GM23338 (cell line): ENCODE measurements at regions not wholly inside any gene's neighbourhood (a gene's known extent, or its start where the extent isn't known, plus 50 kb on each side); places are given as distances from the start of the nearest gene placed in this dataset.

Experiments
- ATAC-seq: fragments of 200-7000 bp; cut with Tn5 transposase; 3 replicates; pipeline ENCODE4 v1.9.1; 2020
- DNase-seq: peaks from one replicate; pipeline ENCODE4 v3.0.0-alpha.2; 2015; ENCODE audit warnings: low spot score
- H2AFZ ChIP-seq: fragments of 200-600 bp; sonication (generic); 2 replicates; pipeline ENCODE4 v1.8.0; 2016; ENCODE audit warnings: antibody characterized with exemption, mild to moderate bottlenecking, moderate library complexity
- H3F3A ChIP-seq: fragments of 200-600 bp; sonication (generic); replicated peaks from 2 replicates; pipeline ENCODE4 v1.8.0; 2017; ENCODE audit warnings: antibody characterized with exemption, mixed run types, low read depth
- H3K27ac ChIP-seq: fragments of 200-600 bp; sonication (generic); 2 replicates; pipeline ENCODE4 v1.6.1; 2016; ENCODE audit warnings: low read depth
- H3K27me3 ChIP-seq: fragments of 200-600 bp; sonication (generic); 2 replicates; pipeline ENCODE4 v1.8.0; 2016; ENCODE audit warnings: mild to moderate bottlenecking, mixed run types, moderate library complexity; ENCODE audit not compliant: insufficient read depth
- H3K36me3 ChIP-seq: fragments of 200-600 bp; sonication (generic); 2 replicates; pipeline ENCODE4 v1.8.0; 2016; ENCODE audit warnings: mild to moderate bottlenecking; ENCODE audit not compliant: insufficient read depth
- H3K4me1 ChIP-seq: fragments of 200-600 bp; sonication (generic); 2 replicates; pipeline ENCODE4 v1.8.0; 2016; ENCODE audit warnings: mild to moderate bottlenecking, moderate library complexity; ENCODE audit not compliant: insufficient read depth
- H3K4me2 ChIP-seq: fragments of 200-600 bp; sonication (generic); 2 replicates; pipeline ENCODE4 v1.7.1; 2017; ENCODE audit warnings: mixed run types
- H3K4me3 ChIP-seq: fragments of 200-600 bp; sonication (generic); 2 replicates; pipeline ENCODE4 v1.6.1; 2016; ENCODE audit warnings: mixed run types
- H3K79me2 ChIP-seq: fragments of 200-600 bp; sonication (generic); replicated peaks from 2 replicates; pipeline ENCODE4 v1.8.0; 2017; ENCODE audit warnings: mild to moderate bottlenecking; ENCODE audit not compliant: insufficient read depth
- H3K9me2 ChIP-seq: fragments of 200-600 bp; sonication (generic); 2 replicates; pipeline ENCODE4 v1.8.0; 2017; ENCODE audit not compliant: insufficient read depth
- H4K20me1 ChIP-seq: fragments of 200-600 bp; sonication (generic); replicated peaks from 2 replicates; pipeline ENCODE4 v1.8.0; 2017; ENCODE audit warnings: mild to moderate bottlenecking; ENCODE audit not compliant: insufficient read depth
- H3K27ac Mint-ChIP-seq: 2 replicates; pipeline ENCODE4 v1.8.0; 2020; ENCODE audit warnings: inconsistent platforms, mild to moderate bottlenecking, moderate library complexity, mixed read lengths
- H3K27me3 Mint-ChIP-seq: 3 replicates; pipeline ENCODE4 v1.8.0; 2022; ENCODE audit warnings: low read depth, mild to moderate bottlenecking, moderate library complexity, mixed read lengths, inconsistent platforms; ENCODE audit not compliant: insufficient read depth, poor library complexity
- H3K36me3 Mint-ChIP-seq: 3 replicates; pipeline ENCODE4 v1.8.0; 2021; ENCODE audit warnings: low read depth, mild to moderate bottlenecking, inconsistent platforms, moderate library complexity, mixed read lengths
- H3K4me1 Mint-ChIP-seq: 3 replicates; pipeline ENCODE4 v1.8.0; 2020; ENCODE audit warnings: mild to moderate bottlenecking, inconsistent platforms, mixed read lengths
- H3K4me3 Mint-ChIP-seq: 3 replicates; pipeline ENCODE4 v1.8.0; 2021; ENCODE audit warnings: moderate library complexity, mild to moderate bottlenecking, inconsistent platforms, mixed read lengths
- H3K9me3 Mint-ChIP-seq: 3 replicates; pipeline ENCODE4 v1.8.0; 2020; ENCODE audit warnings: moderate library complexity, mild to moderate bottlenecking, inconsistent platforms, mixed read lengths
- EZH2 ChIP-seq: fragments of 200-600 bp; sonication (generic); IDR thresholded peaks from one replicate; pipeline ENCODE4 v1.8.0; 2017; ENCODE audit warnings: antibody characterized with exemption, mild to moderate bottlenecking, low read depth; ENCODE audit not compliant: unreplicated experiment
- EZH2phosphoT487 ChIP-seq: fragments of 200-600 bp; sonication (generic); IDR thresholded peaks from one replicate; pipeline ENCODE4 v1.8.1; 2018; ENCODE audit warnings: antibody characterized with exemption; ENCODE audit not compliant: unreplicated experiment
- NANOG ChIP-seq: IDR thresholded peaks from 2 replicates; pipeline ENCODE4 v1.6.1; 2016; ENCODE audit warnings: antibody characterized with exemption, borderline replicate concordance
- POLR2AphosphoS5 ChIP-seq: IDR thresholded peaks from 2 replicates; pipeline ENCODE4 v1.6.1; 2016; ENCODE audit warnings: antibody characterized with exemption, low read depth
- STAT1 ChIP-seq: IDR thresholded peaks from one replicate; pipeline ENCODE4 v1.6.1; 2016; ENCODE audit warnings: antibody characterized with exemption; ENCODE audit not compliant: unreplicated experiment
- TF ChIP-seq, protein P1 (sequence below): fragments of 250-450 bp; sonication (Bioruptor Pico); IDR thresholded peaks from 2 replicates; pipeline ENCODE4 v1.5.0; 2020; ENCODE audit warnings: mild to moderate bottlenecking, moderate library complexity
- TF ChIP-seq, protein P2 (sequence below): IDR thresholded peaks from one replicate; pipeline ENCODE4 v1.6.1; 2018; ENCODE audit warnings: antibody characterized with exemption; ENCODE audit not compliant: unreplicated experiment
- TF ChIP-seq, protein P3 (sequence below): IDR thresholded peaks from 2 replicates; pipeline ENCODE4 v1.6.1; 2016; ENCODE audit warnings: antibody characterized with exemption
- TF ChIP-seq, protein P4 (sequence below), 2 experiments: fragments of 200-600 bp in 1 of 2; sonication (generic) in 1 of 2; conservative IDR thresholded peaks; 2 replicates each; pipeline versions ENCODE4 v1.5.1 to v1.6.1; 2016 to 2017; ENCODE audit warnings: antibody characterized with exemption in 2 of 2, low read depth in 2 of 2, mild to moderate bottlenecking in 2 of 2, moderate library complexity in 1 of 2

DNA sequence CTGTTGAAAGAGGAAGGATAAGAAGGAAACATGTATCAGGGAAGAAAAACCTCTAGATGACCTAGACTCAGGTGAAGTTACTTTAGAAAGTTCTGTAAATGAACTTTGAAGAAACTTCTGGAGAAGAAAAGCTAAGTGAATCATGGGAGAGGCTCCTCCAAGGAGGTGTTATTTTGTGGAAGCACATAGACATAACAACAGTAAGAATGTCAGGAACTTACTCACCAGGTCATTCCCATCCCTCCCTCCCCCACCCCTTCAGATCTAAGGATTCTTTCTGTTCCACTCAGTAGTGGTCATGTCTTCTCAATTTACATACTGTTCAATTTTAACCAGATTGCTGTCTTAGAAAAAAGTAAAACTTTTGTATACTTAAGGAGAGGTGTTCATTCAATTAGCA, 310.5 kb upstream of the DDX53 start:
- TF ChIP-seq, protein P1, sequence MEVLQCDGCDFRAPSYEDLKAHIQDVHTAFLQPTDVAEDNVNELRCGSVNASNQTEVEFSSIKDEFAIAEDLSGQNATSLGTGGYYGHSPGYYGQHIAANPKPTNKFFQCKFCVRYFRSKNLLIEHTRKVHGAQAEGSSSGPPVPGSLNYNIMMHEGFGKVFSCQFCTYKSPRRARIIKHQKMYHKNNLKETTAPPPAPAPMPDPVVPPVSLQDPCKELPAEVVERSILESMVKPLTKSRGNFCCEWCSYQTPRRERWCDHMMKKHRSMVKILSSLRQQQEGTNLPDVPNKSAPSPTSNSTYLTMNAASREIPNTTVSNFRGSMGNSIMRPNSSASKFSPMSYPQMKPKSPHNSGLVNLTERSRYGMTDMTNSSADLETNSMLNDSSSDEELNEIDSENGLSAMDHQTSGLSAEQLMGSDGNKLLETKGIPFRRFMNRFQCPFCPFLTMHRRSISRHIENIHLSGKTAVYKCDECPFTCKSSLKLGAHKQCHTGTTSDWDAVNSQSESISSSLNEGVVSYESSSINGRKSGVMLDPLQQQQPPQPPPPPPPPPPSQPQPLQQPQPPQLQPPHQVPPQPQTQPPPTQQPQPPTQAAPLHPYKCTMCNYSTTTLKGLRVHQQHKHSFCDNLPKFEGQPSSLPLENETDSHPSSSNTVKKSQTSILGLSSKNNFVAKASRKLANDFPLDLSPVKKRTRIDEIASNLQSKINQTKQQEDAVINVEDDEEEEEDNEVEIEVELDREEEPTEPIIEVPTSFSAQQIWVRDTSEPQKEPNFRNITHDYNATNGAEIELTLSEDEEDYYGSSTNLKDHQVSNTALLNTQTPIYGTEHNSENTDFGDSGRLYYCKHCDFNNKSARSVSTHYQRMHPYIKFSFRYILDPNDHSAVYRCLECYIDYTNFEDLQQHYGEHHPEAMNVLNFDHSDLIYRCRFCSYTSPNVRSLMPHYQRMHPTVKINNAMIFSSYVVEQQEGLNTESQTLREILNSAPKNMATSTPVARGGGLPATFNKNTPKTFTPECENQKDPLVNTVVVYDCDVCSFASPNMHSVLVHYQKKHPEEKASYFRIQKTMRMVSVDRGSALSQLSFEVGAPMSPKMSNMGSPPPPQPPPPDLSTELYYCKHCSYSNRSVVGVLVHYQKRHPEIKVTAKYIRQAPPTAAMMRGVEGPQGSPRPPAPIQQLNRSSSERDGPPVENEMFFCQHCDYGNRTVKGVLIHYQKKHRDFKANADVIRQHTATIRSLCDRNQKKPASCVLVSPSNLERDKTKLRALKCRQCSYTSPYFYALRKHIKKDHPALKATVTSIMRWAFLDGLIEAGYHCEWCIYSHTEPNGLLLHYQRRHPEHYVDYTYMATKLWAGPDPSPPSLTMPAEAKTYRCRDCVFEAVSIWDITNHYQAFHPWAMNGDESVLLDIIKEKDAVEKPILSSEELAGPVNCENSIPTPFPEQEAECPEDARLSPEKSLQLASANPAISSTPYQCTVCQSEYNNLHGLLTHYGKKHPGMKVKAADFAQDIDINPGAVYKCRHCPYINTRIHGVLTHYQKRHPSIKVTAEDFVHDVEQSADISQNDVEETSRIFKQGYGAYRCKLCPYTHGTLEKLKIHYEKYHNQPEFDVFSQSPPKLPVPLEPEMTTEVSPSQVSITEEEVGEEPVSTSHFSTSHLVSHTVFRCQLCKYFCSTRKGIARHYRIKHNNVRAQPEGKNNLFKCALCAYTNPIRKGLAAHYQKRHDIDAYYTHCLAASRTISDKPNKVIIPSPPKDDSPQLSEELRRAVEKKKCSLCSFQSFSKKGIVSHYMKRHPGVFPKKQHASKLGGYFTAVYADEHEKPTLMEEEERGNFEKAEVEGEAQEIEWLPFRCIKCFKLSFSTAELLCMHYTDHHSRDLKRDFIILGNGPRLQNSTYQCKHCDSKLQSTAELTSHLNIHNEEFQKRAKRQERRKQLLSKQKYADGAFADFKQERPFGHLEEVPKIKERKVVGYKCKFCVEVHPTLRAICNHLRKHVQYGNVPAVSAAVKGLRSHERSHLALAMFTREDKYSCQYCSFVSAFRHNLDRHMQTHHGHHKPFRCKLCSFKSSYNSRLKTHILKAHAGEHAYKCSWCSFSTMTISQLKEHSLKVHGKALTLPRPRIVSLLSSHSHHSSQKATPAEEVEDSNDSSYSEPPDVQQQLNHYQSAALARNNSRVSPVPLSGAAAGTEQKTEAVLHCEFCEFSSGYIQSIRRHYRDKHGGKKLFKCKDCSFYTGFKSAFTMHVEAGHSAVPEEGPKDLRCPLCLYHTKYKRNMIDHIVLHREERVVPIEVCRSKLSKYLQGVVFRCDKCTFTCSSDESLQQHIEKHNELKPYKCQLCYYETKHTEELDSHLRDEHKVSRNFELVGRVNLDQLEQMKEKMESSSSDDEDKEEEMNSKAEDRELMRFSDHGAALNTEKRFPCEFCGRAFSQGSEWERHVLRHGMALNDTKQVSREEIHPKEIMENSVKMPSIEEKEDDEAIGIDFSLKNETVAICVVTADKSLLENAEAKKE (CRISPR knock-in tag) = peak; percentile 72
- TF ChIP-seq NANOG = no peak

DNA sequence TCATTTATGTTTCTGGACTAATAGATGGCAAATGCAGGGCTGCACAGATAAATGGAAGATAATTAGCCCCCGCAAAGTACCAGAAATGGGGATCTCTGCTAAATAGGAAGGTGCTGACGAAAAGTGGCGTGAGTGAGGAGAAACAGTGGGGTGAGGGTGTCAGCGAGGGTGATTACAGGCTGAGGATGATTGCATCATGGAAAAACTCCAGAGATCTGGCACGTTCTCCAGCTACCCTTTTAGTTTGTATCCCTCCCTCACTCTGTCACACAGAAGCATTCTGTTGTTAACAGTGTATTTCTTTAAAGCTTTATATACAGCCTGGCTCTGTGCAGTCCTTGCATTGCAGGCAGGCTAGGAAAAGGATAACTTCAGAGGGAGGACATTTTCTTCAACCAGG, 309.6 kb upstream of the DDX53 start:
- peaks cover 2% of the 10 kb centered on the region for H3K27me3 Mint-ChIP-seq
- H3F3A ChIP-seq = no peaks in the 10 kb centered on the region
- H3K27me3 ChIP-seq = no peaks in the 10 kb centered on the region
- H3K4me1 Mint-ChIP-seq = peaks cover 25% of the 10 kb centered on the region
- H3K36me3 ChIP-seq = no peaks in the 10 kb centered on the region; the same call in 1 of the 2 replicates
- H3K4me3 Mint-ChIP-seq = no peak overlapping the region; the same call in 2 of the 3 replicates
- H3K79me2 ChIP-seq = no peaks in the 10 kb centered on the region
- ATAC-seq = no peak
- peak overlapping the region; percentile 64; the same call in 1 of the 2 replicates for H2AFZ ChIP-seq
- no peak overlapping the region for H3K4me3 ChIP-seq
- H3K9me3 Mint-ChIP-seq = no peaks in the 10 kb centered on the region
- peak overlapping the region; percentile 90; the same call in 1 of the 2 replicates for H3K27ac Mint-ChIP-seq
- H3K36me3 Mint-ChIP-seq = no peaks in the 10 kb centered on the region
- no peaks in the 10 kb centered on the region for H4K20me1 ChIP-seq
- H3K4me1 ChIP-seq = peaks cover 9% of the 10 kb centered on the region
- H3K27ac ChIP-seq = 0 out of 2 replicates have a peak overlapping the region, but pooled peaks have one; percentile 47
- peaks cover 4% of the 10 kb centered on the region; the same call in 1 of the 2 replicates for H3K9me2 ChIP-seq
- DNase-seq = no peak
- no peak overlapping the region for H3K4me2 ChIP-seq
- TF ChIP-seq EZH2 = no peak
- TF ChIP-seq, protein P2, sequence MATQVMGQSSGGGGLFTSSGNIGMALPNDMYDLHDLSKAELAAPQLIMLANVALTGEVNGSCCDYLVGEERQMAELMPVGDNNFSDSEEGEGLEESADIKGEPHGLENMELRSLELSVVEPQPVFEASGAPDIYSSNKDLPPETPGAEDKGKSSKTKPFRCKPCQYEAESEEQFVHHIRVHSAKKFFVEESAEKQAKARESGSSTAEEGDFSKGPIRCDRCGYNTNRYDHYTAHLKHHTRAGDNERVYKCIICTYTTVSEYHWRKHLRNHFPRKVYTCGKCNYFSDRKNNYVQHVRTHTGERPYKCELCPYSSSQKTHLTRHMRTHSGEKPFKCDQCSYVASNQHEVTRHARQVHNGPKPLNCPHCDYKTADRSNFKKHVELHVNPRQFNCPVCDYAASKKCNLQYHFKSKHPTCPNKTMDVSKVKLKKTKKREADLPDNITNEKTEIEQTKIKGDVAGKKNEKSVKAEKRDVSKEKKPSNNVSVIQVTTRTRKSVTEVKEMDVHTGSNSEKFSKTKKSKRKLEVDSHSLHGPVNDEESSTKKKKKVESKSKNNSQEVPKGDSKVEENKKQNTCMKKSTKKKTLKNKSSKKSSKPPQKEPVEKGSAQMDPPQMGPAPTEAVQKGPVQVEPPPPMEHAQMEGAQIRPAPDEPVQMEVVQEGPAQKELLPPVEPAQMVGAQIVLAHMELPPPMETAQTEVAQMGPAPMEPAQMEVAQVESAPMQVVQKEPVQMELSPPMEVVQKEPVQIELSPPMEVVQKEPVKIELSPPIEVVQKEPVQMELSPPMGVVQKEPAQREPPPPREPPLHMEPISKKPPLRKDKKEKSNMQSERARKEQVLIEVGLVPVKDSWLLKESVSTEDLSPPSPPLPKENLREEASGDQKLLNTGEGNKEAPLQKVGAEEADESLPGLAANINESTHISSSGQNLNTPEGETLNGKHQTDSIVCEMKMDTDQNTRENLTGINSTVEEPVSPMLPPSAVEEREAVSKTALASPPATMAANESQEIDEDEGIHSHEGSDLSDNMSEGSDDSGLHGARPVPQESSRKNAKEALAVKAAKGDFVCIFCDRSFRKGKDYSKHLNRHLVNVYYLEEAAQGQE = no peak
- no peak for TF ChIP-seq EZH2phosphoT487
- TF ChIP-seq, protein P3, sequence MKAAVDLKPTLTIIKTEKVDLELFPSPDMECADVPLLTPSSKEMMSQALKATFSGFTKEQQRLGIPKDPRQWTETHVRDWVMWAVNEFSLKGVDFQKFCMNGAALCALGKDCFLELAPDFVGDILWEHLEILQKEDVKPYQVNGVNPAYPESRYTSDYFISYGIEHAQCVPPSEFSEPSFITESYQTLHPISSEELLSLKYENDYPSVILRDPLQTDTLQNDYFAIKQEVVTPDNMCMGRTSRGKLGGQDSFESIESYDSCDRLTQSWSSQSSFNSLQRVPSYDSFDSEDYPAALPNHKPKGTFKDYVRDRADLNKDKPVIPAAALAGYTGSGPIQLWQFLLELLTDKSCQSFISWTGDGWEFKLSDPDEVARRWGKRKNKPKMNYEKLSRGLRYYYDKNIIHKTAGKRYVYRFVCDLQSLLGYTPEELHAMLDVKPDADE = no peak
- no peak for TF ChIP-seq STAT1
- TF ChIP-seq NANOG = no peak
- no peak for TF ChIP-seq POLR2AphosphoS5
- TF ChIP-seq, protein P4, sequence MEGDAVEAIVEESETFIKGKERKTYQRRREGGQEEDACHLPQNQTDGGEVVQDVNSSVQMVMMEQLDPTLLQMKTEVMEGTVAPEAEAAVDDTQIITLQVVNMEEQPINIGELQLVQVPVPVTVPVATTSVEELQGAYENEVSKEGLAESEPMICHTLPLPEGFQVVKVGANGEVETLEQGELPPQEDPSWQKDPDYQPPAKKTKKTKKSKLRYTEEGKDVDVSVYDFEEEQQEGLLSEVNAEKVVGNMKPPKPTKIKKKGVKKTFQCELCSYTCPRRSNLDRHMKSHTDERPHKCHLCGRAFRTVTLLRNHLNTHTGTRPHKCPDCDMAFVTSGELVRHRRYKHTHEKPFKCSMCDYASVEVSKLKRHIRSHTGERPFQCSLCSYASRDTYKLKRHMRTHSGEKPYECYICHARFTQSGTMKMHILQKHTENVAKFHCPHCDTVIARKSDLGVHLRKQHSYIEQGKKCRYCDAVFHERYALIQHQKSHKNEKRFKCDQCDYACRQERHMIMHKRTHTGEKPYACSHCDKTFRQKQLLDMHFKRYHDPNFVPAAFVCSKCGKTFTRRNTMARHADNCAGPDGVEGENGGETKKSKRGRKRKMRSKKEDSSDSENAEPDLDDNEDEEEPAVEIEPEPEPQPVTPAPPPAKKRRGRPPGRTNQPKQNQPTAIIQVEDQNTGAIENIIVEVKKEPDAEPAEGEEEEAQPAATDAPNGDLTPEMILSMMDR (conservative IDR thresholded peaks at IDR 0.05; ENCODE audit: low read depth in 2 of 2) = no peak

More for the DNA sequence above, 310.5 kb upstream of the DDX53 start:
- Mint-ChIP-seq H3K27ac (peak overlapping the region; percentile 72), H3K4me1 (peaks cover 25% of the 10 kb centered on the region), H3K4me3 (no peak overlapping the region), H3K27me3 (peaks cover 2% of the 10 kb centered on the region), H3K9me3 (no peaks in the 10 kb centered on the region), H3K36me3 (no peaks in the 10 kb centered on the region)
- Histone ChIP-seq H3K4me2 (0 out of 2 replicates have a peak overlapping the region, but pooled peaks have one; percentile 45), H3K9me2 (peaks cover 4% of the 10 kb centered on the region; the same call in 1 of the 2 replicates), H4K20me1 (no peaks in the 10 kb centered on the region), H3K4me3 (no peak overlapping the region), H3K27ac (peak overlapping the region; percentile 87), H3K36me3 (no peaks in the 10 kb centered on the region; the same call in 1 of the 2 replicates), H2AFZ (no peak overlapping the region), H3K27me3 (no peaks in the 10 kb centered on the region), H3K79me2 (no peaks in the 10 kb centered on the region), H3F3A (no peaks in the 10 kb centered on the region), H3K4me1 (peaks cover 9% of the 10 kb centered on the region)
- DNase-seq (peak; percentile 56), ATAC-seq (peak; percentile 72)
